ENCODE measurements at regions not wholly inside any gene's neighbourhood (a gene's known extent, or its start where the extent isn't known, plus 50 kb on each side); places are given as distances from the start of the nearest gene placed in this dataset.

DNA sequence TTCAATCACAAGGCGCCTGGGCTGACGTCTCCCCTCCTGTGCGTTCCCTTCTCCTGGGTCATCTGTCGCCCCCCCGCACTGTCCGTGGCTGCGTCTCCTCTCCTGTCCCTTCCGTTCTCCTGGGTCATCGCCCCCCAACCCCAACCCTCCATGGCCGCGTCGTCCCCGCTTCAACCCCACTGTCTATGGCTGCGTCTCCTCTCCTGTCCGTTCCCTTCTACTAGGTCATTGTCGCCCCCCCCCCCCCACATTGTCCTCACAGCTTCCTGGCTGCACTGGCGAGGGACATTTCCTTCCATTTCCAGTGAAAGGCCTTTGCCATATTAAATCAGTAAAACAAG lies 118.9 kb downstream of the TMEM18 start (continued):
- TF ChIP-seq CHD2 (IDR thresholded peaks at IDR 0.05; ENCODE audit: low read length), result no peak
- no peak for TF ChIP-seq YY1 (IDR thresholded peaks at IDR 0.05; ENCODE audit: low read depth, low read length)
- TF ChIP-seq KDM1A (IDR thresholded peaks at IDR 0.05; ENCODE audit: borderline replicate concordance, low read length), result no peak
- no peak for TF ChIP-seq SAP30 (IDR thresholded peaks at IDR 0.05; ENCODE audit: insufficient read depth, insufficient replicate concordance, low read length)
